ENCODE measurements at regions not wholly inside any gene's neighbourhood (a gene's known extent, or its start where the extent isn't known, plus 50 kb on each side); places are given as distances from the start of the nearest gene placed in this dataset.

DNA sequence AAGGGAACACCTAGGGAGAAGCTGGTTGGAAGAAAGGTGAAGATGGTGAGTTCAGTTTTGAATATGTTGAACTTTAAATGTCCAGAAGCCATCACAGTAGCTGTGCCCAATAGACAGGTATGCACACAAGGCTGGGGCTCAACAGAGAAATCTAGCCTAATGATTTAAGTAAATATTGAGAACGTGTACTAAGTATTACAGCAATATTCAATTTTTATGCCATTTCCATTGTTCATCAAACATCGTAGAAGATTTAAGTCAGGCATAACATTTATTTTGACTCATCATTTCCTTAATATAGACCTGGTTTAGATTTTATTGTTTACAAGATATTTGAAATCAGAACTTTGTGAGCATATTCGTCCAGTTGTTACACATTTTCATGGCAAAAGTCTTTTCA is 116.4 kb downstream of the HPGD start:
- Histone ChIP-seq H3K9ac (replicated peaks in 1 of 4; ENCODE audit: extremely low read depth in 1 of 4, low read depth in 3 of 4, low read length in 3 of 4) (no peak overlapping the region), H3K56ac (replicated peaks; ENCODE audit: insufficient read length, low read depth, low read length) (no peak overlapping the region), H3K4ac (replicated peaks; ENCODE audit: insufficient read length, low read depth, low read length) (no peak overlapping the region), H2BK120ac (replicated peaks; ENCODE audit: low read depth, low read length) (no peak overlapping the region), H4K20me1 (replicated peaks in 1 of 2; ENCODE audit: control insufficient read depth in 1 of 2, insufficient read depth in 2 of 2, low read length in 2 of 2) (no peaks in the 10 kb centered on the region), H4K5ac (ENCODE audit: insufficient read length, low read depth, low read length) (no peak overlapping the region), H3K4me1 (replicated peaks in 1 of 4; ENCODE audit: control insufficient read depth in 3 of 4, insufficient read depth in 4 of 4, low read length in 3 of 4) (peaks cover 0 to 12% (median 3%) of the 10 kb centered on the region in 4 experiments; a peak in 4 of 7 replicates), H2AFZ (ENCODE audit: low read length) (no peak overlapping the region), H2BK5ac (ENCODE audit: low read depth, low read length) (no peak overlapping the region), H3K23me2 (ENCODE audit: low read depth, low read length) (no peaks in the 10 kb centered on the region; the same call in 1 of the 2 replicates), H3K14ac (ENCODE audit: insufficient read length) (no peak overlapping the region), H4K91ac (replicated peaks; ENCODE audit: insufficient read length, low read length) (no peak overlapping the region), H3K79me1 (ENCODE audit: low read depth, low read length) (no peaks in the 10 kb centered on the region), H3K18ac (ENCODE audit: extremely low read depth, low read length) (no peak overlapping the region), H2BK20ac (ENCODE audit: low read length) (no peak overlapping the region), H4K8ac (ENCODE audit: extremely low read depth, insufficient read depth, low read length) (no peak overlapping the region), H3K36me3 (ENCODE audit: control insufficient read depth in 2 of 4, insufficient read depth in 4 of 4, low read length in 3 of 4) (no peaks in the 10 kb centered on the region), H3K27me3 (replicated peaks in 1 of 4; ENCODE audit: control insufficient read depth in 3 of 4, extremely low read depth in 1 of 4, insufficient read depth in 3 of 4, low read length in 3 of 4) (no peaks in the 10 kb centered on the region), H2BK15ac (ENCODE audit: low read length) (no peak overlapping the region), H3K4me3 (ENCODE audit: extremely low read depth in 1 of 4, insufficient read depth in 2 of 4, low read depth in 3 of 4, low read length in 4 of 4) (no peak overlapping the region), H3K4me2 (ENCODE audit: insufficient read depth in 1 of 2, low read depth in 2 of 2, low read length in 2 of 2) (no peak overlapping the region), H3K27ac (ENCODE audit: low read depth, low read length) (no peak overlapping the region), H2AK5ac (ENCODE audit: low read depth, low read length) (no peak overlapping the region), H2BK12ac (ENCODE audit: low read depth, low read length) (no peak overlapping the region), H3K23ac (ENCODE audit: insufficient read length) (no peak overlapping the region), H3K79me2 (ENCODE audit: control insufficient read depth in 1 of 2, insufficient read depth in 2 of 2, low read length in 2 of 2) (no peaks in the 10 kb centered on the region), H3K9me3 (ENCODE audit: insufficient read depth in 2 of 2, low read depth in 1 of 2, low read length in 1 of 2) (no peaks in the 10 kb centered on the region)
- ChIA-PET POLR2A (ENCODE audit: partially characterized antibody) (no interaction called here), CTCF (ENCODE audit: partially characterized antibody) (interaction anchor here (0.6 to 1.1 kb wide), 3 partner anchors 18 to 200 kb away, joined by 3 to 4 read pairs (median 3); no protein-coding TSS in a partner anchor)
- 84% methylated on average over 3 of the region's 3 CpGs; no CpG with 5 or more reads in 1 of the 2 experiments for WGBS, 2 experiments (ENCODE audit: extremely low coverage in 1 of 2, insufficient coverage in 1 of 2, insufficient read length in 1 of 2, insufficient replicate concordance in 2 of 2, low coverage in 1 of 2, low lambda C conversion rate in 2 of 2, missing lambda C conversion rate in 1 of 2)
- DNase-seq (ENCODE audit: low read depth in 1 of 2, low spot score in 2 of 2): no peak
- FAIRE-seq: no peak
- no peak for TF ChIP-seq PHF8 (conservative IDR thresholded peaks at IDR 0.05; ENCODE audit: low read depth, low read length)
- TF ChIP-seq CHD2 (IDR thresholded peaks at IDR 0.05; ENCODE audit: low read length): no peak
- TF ChIP-seq GABPA (IDR thresholded peaks at IDR 0.05; ENCODE audit: borderline replicate concordance, insufficient read depth, low read length): no peak
- TF ChIP-seq SIRT6 (IDR thresholded peaks at IDR 0.05; ENCODE audit: low read length): no peak
- no peak for TF ChIP-seq MAFK (IDR thresholded peaks at IDR 0.05; ENCODE audit: low read depth, low read length)
- no peak for TF ChIP-seq SRF (IDR thresholded peaks at IDR 0.05; ENCODE audit: low read depth, low read length)
- TF ChIP-seq SP1 (IDR thresholded peaks at IDR 0.05; ENCODE audit: low read depth, low read length): no peak
- TF ChIP-seq EZH2 (IDR thresholded peaks at IDR 0.05; ENCODE audit: low read depth, low read length, severe bottlenecking): no peak
- no peak for TF ChIP-seq HDAC6 (IDR thresholded peaks at IDR 0.05; ENCODE audit: low read depth, low read length)
- TF ChIP-seq RNF2 (IDR thresholded peaks at IDR 0.05; ENCODE audit: borderline replicate concordance, low read depth, low read length, missing control alignments, poor library complexity, severe bottlenecking): no peak
- no peak for TF ChIP-seq FOSL1 (IDR thresholded peaks at IDR 0.05; ENCODE audit: insufficient read depth, low read depth, low read length)
